Hepatocyte (in vitro differentiated cells): ENCODE measurements at regions not wholly inside any gene's neighbourhood (a gene's known extent, or its start where the extent isn't known, plus 50 kb on each side); places are given as distances from the start of the nearest gene placed in this dataset.

ENCODE experiments used
- EZH2phosphoT487 ChIP-seq: fragments of 200-600 bp; sonication (generic); IDR thresholded peaks from one replicate; pipeline ENCODE4 v1.6.1; 2018; ENCODE audit warnings: antibody characterized with exemption, mild to moderate bottlenecking, low read depth, moderate library complexity; ENCODE audit not compliant: unreplicated experiment, severe bottlenecking
- TF ChIP-seq, protein P1 (sequence below): fragments of 200-600 bp; sonication (generic); IDR thresholded peaks from 2 replicates; pipeline ENCODE4 v1.5.1; 2016; ENCODE audit warnings: antibody characterized with exemption, mild to moderate bottlenecking; ENCODE audit not compliant: poor library complexity

DNA sequence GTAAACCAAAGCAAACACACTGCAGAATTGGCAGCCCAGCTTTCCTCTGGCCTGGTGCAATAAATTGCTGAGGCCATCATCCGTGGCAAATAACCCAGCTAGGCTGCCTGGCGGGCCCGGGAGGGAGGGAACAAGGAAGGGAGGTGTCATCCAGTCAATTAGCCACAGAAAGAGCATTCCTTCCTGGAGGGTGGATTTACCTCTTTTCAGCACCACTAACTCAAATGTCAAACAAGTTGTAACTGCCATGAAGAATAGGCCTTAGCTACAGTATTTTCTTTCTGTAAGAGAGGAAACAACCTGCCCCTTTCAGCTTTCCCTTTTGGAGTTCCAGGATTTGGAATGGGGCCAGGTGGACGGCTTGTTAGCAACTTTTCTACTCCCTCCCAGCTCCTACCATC, 163.8 kb upstream of the BDNF start:
- no peak for TF ChIP-seq EZH2phosphoT487
- TF ChIP-seq, protein P1, sequence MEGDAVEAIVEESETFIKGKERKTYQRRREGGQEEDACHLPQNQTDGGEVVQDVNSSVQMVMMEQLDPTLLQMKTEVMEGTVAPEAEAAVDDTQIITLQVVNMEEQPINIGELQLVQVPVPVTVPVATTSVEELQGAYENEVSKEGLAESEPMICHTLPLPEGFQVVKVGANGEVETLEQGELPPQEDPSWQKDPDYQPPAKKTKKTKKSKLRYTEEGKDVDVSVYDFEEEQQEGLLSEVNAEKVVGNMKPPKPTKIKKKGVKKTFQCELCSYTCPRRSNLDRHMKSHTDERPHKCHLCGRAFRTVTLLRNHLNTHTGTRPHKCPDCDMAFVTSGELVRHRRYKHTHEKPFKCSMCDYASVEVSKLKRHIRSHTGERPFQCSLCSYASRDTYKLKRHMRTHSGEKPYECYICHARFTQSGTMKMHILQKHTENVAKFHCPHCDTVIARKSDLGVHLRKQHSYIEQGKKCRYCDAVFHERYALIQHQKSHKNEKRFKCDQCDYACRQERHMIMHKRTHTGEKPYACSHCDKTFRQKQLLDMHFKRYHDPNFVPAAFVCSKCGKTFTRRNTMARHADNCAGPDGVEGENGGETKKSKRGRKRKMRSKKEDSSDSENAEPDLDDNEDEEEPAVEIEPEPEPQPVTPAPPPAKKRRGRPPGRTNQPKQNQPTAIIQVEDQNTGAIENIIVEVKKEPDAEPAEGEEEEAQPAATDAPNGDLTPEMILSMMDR: no peak
